ENCODE measurements at regions not wholly inside any gene's neighbourhood (a gene's known extent, or its start where the extent isn't known, plus 50 kb on each side); places are given as distances from the start of the nearest gene placed in this dataset.
"Not testable (repeated sequence)": the region's sequence is repeated elsewhere in the genome, so short reads cannot be mapped to it uniquely, and the experiment has no call there.

DNA sequence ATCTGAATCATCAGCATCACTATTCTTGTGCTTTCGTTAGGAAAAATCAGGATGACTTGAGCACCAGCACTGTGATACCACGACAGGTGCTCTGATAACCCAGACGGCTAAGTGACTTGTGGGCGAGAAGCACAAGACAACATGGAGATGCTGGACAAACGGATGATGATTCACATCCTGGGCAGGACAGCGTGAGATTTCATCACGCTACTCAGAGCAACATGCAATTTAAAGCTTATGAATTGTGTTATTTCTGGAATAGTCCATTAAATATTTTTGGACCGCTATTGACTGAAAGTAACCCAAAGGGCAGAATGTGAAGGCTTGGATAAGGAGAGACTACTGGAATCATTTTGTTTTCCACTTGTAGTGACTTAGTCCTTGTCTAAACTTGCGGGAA is 114.8 kb upstream of the DAPK1 start:
- no peak for DNase-seq

DNA sequence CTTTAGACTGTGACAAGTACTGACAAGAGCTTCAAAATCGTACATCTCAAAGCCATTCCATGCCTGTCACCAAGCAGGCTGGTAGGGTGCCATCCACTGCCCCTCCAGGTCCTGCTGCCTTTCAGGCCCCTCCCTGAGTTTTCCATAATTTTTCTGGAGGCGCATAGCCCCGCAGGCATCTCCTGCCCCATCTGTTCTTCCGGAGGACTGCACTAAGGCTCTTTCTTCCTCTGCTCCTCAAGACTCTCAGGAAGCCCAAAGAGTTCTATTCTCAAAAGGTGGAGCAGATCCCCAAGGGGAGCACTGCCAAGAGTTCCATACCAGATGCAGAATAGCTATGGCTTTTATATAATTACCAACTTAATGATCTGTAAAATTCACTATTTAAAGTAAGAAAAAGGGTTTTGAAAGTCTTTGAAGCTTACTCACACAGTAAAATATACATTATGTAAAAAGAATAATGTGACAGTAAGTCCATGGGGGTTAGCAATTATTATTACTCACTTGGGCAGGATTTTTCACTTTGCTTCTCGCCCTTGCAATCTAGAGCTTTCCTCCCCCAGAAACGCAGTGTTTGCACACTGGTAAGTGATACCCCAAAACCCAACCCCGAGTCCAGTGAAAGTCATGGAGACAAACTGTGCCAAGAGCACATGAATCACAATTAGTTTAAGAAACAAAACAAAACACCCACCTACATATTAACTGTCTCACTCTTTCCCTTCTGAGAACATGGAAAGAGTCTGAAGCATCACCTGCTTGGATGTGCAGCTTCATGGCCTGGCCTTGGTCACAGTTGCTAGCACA is 114.1 kb upstream of the DAPK1 start:
- DNase-seq: no peak

DNA sequence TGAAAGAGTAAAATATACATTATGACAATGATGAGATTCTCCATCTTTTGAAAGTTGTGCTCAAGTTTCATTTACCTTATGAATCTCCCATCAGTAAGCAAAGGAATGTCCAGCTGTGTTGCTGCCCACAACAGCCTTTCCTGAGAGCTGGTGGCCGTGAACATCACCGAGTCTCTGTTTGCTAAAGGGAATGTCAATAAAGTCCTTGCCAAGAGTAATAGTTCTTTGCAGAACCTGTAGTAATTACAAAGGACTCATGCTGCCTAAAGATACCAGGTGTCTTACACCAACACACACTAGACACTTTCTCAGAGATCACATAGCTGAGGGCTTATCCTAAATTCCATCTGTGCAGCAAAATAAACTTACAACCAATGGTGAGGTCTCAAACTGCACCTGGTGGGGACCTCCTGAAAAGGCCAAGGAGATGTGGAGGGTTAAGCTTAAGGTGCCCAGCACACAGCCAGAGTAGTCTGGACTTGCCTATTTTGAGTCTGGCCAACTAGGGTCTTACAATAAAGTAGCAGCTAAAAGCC is 111.1 kb upstream of the DAPK1 start:
- no peak for DNase-seq

DNA sequence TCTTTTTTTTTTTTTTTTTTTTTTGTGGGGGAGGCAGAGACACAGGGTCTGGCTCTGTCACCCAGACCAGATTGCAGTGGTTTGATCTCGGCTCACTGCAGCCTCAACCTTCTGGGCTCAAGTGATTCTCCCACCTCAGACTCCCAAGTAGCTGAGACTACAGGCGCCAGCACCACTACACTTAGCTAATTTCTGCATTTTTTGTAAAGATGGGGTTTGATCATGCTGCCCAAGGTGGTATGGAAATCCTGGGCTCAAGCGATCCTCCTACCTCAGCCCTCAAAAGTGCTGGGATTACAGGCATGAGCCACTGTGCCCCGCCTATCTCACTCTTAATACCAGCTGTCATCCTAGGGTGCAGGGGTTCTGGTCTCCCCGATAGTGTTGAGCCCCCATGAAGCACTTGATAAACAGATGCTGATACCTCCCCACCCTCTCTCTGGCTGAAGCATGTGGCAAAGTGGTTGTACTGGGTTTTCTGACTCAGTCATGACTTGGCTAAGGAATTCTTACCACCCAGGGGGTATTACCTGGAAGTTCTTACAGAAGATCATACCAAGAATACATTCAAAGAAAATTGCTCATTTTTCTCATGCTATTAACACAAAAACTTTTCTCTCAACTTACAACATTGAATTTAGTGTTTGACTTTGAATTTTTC is 110.2 kb upstream of the DAPK1 start:
- peak; percentile 19 for DNase-seq

DNA sequence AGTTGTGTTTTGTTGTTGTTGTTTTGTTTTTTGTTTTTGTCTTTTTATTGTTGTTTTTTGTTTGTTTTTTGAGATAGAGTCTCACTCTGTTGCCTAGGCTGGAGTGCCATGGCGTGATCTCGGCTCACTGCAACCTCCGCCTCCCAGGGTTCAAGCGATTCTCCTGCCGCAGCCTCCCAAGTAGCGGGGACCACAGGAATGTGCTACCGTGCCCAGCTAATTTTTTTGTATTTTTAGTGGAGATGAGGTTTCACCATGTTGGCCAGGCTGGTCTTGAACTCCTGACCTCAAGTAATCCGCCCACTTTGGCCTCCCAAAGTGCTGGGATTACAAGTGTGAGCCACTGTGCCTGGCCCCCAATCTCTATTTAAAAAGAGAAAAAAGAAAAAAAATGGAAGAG is 109.0 kb upstream of the DAPK1 start:
- DNase-seq: not testable (repeated sequence)

DNA sequence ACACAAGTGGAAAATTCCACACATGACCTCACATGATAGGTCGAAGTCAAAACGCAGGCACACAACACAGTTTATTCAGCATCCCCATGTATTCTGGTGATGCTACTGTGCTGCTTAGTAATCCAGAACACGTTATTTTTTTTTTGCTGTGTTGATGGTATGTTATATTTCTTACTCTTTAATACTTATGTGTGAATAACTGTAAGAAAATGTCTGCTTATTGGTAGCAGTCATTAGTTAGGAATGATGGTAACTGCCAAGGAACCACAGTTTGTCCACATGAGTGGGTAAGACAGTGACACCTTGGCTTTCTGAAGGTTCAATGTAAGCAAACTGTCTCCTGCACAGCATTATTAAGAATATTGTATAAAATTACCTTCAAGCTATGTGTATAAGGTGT is 107.7 kb upstream of the DAPK1 start:
- DNase-seq: no peak

DNA sequence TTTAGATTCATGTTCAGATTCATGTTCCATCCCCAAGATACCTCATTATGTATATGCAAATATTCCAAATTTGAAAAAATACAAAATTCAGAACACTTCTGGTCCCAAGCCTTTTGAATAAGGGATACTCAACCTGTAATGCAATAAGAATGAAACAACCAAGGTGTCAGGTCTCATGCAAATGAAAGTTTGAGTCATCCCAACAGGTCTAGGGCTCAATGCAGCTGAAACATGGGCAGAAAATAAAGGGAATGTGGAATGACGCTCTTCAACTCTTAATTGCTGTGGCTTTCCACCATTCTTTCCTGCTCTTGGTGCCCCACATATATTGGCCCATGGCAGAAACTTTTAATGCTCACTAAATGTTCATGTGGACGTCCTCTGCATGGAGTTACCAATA is 107.3 kb upstream of the DAPK1 start:
- DNase-seq: no peak

DNA sequence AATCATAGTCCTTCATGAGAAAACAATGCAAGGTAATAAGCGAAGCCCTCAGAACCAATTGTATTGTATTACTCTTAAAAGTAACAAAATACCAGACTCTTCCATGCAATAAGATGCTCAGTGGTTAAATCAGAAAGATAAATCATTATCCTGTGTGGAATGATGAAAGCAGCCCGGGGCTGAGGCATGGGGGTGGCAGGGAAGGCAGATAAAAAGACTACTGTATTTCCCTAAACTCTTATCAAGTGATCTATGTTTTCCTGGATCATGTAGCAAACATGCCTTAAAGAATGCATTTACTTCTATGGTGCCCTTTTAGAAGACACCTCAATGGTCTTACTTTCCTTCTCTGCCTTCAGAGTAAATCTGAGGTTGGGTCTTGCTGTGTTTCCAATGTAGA is 105.6 kb upstream of the DAPK1 start:
- no peak for DNase-seq

DNA sequence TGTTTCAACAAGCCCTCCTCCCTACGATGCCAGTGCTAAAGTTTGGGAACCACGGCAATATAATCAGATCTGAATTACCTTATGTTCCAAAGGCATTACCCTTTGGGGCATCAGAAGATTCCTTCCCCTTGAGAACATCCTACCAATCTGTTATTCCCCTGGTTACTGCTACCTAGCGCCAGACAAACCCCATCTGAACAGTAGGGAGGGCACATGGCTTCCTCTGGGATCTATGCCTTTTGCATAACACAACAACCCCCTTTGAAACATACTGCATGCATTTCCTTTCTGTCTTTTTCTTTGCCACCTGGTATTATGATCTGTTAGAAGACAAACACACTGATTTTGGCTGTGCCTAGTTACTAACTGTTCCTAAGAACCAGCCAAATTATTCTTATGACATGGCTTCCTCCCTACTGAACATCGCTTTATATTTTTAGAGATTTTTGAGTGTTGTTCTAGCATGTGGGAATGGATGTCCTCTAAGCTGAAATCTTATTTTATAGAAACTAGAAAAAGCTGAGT is 103.9 kb upstream of the DAPK1 start:
- no peak for DNase-seq

DNA sequence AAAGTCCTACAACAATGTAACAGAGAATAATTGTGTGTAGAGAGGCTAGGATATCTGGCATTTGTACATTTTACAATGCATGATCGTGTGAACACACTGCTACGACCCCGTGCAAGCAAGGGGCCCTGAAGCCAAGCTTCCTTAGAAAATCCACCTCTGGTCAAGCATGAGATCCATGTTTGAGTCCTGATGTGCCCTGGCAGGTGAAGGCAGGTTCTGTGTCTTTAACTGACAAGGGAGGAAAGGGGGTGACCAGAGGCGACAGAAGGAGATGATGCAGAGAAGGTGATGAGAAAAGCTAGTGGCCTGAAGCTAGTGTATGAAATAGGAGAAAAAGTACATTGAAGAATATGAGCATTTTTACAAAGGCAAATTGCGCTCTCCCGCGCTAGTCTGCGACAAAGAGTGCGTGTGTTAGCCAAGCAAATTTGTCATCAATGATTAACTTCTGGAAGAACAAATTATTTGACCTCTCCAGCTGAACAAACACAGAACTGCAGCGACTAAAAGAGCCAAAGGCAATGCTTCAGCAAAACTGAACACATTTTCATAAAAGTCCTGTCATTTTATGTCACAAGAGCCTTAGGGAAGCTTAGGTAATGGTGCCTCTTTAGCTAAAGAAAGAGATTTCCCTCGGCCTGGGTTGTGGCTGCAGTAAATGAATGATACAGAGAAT is 101.7 kb upstream of the DAPK1 start:
- no peak for DNase-seq

DNA sequence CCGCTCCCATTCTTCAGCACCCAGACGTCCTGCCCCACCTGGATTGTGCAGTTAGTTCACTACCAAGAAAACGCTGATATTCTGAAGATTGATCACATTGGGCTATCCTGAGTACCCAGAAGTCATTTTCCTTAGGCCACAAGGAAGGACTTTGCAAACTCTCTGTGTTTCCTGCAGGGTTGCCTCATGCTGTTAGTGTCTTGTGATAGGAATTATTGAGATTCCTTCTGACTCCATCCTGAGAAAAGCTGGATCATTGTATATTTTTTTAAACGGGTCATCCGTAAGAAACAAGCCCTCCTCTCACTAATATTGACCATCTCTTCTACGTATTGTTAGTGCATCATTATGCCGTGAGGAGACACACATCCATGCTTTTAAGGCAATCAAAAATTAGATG is 96.0 kb upstream of the DAPK1 start:
- no peak for DNase-seq

DNA sequence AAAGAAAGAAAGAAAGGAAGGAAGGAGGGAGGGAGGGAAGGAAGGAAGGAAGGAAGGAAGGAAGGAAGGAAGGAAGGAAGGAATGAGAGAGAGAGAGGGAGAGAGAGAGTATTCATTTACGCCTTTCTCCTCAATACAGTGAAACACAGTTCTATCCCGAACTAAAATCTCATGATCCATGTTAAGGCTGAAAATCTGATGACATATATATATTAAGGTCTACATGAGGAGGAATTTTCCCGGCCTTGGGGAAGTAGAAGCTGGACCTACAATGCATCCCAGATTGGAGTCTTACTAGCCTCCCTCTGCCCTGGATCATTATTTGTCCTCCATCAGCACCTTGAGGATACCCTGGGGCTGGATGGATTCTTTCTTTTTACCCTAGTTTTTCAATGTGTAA is 95.1 kb upstream of the DAPK1 start:
- DNase-seq: no peak

DNA sequence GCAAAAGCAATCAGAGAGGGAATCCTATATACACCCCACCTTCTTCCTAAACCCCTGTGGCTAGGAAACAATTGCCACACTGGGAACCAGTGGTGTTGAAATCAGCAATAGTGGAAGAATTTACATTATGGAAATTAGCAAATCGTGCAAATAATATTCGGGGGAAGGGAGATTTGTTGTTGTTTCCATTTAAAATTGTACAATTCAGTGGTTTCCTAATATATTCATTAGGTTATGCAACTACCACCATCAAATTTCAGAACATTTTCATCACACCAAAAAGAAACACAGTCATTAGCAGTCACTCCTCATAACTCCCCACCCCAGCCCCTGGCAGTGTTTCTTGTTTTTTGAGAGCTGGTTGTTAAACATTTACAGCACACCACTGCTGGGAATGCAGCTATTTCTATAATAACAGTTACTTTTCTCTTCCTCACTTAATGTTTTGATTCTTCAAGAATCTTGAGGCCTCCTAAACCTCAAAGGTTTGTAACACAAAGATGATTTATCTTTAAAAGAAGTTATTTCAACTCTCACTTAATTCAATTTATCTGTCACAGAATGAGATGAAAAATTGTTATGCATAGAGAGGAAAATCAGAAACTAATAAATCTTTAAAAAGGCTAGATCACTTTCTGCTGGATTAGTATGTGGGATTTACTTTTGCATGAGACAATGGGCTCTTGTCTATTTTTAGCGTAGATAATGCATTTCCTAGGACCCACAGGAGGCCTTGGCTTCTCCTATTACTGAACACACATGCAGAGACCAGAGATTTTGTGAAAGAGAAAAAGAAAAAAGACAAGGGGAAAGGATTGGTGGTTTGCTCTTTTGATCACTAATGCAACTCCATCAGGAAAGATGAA is 91.8 kb upstream of the DAPK1 start:
- DNase-seq: no peak

DNA sequence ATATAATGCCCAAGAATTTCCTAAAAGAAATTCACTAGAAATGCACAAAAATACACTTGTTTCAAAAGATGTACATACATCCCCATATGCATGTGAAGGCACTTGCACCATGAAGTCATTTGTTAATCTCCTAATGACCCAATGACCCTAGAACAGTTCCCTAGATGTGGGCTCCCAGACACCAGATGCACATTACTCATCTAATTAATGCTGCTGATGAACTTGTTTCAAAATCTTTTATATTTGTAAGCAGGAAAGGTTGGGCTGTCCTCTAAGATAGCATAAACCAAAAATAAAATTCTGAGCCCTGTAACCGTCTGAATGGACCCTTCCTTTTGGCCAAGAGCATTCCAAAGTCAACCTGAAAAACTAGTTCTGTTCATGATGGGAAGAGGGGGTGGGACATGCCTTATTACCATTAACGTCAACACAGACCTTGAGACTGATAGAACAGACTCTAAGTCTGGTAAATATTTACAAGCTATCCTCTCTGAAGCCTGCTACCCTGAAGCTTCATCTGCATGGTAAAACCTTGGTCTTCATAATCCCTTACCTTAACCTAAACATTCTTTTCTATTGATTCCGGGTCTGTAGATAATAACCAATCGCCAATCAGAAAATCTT is 91.0 kb upstream of the DAPK1 start:
- DNase-seq: no peak

DNA sequence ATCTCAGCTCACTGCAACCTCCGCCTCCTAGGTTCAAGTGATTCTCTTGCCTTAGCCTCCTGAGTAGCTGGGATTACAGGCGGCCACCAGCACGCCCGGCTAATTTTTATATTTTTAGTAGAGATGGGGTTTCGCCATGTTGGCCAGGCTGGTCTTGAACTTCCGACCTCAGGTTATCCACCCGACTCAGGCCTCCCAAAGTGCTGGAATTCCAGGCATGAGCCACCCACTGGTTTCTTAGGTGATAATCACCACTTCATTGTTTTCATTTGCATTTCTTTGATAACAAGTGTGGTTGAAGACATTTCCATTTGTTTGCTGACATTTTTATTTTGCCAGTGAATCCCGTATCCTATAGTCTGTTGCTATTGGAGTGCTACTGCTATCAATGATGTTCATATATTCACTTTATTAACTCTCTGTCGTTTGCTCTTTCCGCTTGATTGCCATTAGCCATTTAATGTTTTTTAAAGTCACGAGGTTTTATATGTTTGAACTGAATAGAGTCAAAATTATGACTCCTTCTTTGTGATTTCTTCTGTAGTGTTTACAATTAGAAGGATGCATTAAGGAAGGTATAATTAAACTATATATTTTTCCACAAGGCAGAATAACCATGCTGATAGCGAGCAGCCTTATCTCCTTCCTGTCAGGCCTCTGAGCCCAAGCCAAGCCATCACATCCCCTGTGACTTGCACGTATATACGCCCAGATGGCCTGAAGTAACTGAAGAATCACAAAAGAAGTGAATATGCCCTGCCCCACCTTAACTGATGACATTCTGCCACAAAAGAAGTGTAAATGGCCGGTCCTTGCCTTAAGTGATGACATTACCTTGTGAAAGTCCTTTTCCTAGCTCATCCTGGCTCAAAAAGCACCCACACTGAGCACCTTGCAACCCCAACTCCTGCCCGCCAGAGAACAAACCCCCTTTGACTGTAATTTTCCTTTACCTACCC is 87.3 kb upstream of the DAPK1 start:
- peak; percentile 78 for DNase-seq

DNA sequence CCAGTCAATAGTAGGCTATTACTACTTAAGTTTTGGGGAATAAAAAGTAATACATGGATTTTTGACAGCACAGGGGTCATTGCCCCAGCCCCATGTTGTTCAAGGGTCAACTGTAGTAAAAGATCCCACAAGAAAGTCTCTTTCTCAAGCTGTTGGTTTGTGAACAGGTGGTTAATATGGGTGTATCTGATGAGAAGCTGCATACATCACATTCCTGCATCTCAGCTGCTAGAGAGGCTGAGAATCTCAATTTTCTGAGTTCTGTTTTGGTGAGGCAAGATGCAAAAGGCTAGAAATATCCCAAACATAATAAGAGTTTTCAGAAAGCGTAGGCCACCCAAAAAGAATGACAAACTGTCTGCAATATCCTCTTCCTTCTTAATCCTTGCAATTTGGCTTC is 76.8 kb upstream of the DAPK1 start:
- DNase-seq: no peak

DNA sequence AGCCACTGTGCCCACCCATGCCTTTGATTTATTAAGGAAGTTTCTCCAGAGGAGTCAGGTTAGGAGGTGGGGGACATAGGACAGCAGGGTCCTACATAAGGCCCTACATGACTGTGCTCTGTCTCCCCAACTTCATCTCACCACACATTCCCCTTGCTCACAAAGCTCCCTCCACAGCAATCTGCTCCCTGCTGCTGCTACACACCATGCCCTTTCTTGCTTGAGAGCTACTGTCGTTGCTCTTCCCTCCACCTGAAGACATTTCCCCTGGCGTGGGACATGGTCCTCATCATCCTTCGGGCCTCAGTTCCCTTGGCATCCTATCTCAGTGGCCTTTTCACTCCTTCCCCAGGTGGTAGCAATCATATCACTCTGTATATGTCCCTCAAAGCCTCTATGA is 75.9 kb upstream of the DAPK1 start:
- DNase-seq: no peak

DNA sequence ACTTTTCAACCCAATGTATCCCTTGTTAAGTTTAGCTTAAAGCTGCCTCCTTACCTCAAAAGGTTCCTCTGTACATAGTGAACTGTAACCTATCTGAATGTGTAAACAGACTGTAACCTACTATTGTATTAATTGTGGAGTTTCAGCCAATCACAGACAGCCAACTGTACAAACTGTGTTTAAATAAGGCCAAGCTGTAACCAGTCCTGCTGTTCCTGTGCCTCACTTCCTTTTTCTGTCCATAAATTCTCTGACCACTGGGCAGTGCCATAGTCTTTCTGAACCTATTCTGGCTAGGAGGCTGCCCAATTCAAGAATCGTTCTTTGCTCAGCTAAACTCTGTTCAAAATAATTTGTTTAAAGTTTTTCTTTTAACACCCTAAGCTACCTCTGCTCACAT is 74.7 kb upstream of the DAPK1 start:
- peak; percentile 48 for DNase-seq

DNA sequence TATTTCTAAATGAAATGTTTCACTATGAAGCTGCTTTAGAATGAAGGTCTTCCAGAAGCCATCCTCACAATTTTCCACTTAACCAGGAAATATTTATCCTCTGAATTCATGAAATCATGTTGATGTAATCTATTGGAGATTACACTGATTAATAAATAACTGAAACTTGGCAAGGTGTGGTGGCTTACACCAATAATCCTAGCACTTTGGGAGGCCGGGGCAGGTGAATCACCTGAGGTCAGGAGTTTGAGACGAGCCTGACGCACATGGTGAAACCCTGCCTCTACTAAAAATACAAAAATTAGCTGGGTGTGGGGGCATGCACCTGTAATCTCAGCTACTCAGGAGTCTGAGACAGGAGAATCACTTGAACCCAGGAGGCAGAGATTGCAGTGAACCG is 73.8 kb upstream of the DAPK1 start:
- DNase-seq: not testable (repeated sequence)

DNA sequence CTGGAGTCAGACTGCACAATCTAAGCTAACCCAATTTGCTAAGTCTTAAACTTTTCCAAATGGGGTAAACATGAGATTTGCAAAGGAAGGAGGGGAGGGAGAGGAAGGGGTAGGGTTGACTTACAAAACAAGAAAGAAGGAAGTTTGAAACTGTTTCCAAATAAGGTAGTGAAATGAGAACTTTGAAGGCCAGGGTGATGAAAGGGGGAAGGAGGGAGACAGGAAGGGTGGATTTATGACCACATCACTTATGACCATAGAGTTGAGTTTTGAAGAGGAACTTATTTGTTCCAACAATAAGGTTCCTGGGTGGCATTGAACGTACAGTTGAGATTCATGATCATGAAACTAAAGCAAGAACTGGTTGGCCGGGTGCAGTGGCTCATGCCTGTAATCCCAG is 72.5 kb upstream of the DAPK1 start:
- peak; percentile 63 for DNase-seq

All from OCI-M1 (cell line).